ENCODE measurements at regions not wholly inside any gene's neighbourhood (a gene's known extent, or its start where the extent isn't known, plus 50 kb on each side); places are given as distances from the start of the nearest gene placed in this dataset.
"Not testable (repeated sequence)": the region's sequence is repeated elsewhere in the genome, so short reads cannot be mapped to it uniquely, and the experiment has no call there.

DNA sequence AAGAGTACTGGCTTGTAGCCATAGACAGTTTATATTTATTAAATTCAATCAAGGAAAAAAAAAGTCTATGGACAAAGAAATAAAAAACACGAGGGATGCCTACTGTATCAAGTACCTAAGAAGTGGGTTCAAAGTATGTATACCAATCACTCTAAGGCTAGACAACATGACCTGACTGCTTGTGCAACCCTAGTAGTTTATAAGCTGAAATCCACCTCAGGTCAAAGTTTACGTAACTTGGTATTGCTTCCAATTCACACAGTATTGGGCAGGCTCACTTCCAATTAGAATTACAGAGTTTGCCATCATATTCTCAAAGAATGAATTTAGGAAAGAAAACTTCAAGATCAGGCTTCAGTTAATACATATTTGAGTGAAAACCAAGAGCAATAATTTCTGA is 657.8 kb downstream of the DACH1 start:
- no peaks in the 10 kb centered on the region for H3K36me3 ChIP-seq (ENCODE audit: control insufficient read depth, insufficient read depth, low read length)
- no peaks in the 10 kb centered on the region for H3K27me3 ChIP-seq (ENCODE audit: control insufficient read depth, insufficient read depth, low read length)
- no peak overlapping the region for H3K4me3 ChIP-seq (ENCODE audit: low read length)
- no peaks in the 10 kb centered on the region for H3K4me1 ChIP-seq (ENCODE audit: control insufficient read depth, insufficient read depth, low read length)
- no peaks in the 10 kb centered on the region for H3K9me3 ChIP-seq (ENCODE audit: control insufficient read depth, low read length)
- no peak overlapping the region for H3K9ac ChIP-seq (ENCODE audit: low read length)

DNA sequence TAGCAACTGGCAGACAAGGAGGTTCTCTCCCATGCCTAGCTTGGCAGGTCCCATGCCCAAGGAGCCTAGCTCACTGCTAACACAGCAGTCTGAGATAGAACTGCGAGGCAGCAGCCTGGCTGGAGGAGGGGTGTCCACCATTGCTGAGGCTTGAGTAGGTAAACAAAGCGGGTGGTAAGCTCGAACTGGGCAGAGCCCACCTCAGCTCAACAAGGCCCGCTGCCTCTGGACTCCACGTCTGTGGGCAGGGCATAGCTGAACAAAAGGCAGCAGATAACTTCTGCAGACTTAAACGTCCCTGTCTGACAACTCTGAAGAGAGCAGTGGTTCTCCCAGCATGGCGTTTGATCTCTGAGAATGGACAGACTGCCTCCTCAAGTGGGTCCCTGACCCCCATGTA is 682.4 kb downstream of the DACH1 start:
- H3K27me3 ChIP-seq (ENCODE audit: control insufficient read depth, insufficient read depth, low read length); H3K4me3 ChIP-seq (ENCODE audit: low read length); H3K9me3 ChIP-seq (ENCODE audit: control insufficient read depth, low read length); H3K36me3 ChIP-seq (ENCODE audit: control insufficient read depth, insufficient read depth, low read length); H3K9ac ChIP-seq (ENCODE audit: low read length); H3K4me1 ChIP-seq (ENCODE audit: control insufficient read depth, insufficient read depth, low read length): not testable (repeated sequence)

DNA sequence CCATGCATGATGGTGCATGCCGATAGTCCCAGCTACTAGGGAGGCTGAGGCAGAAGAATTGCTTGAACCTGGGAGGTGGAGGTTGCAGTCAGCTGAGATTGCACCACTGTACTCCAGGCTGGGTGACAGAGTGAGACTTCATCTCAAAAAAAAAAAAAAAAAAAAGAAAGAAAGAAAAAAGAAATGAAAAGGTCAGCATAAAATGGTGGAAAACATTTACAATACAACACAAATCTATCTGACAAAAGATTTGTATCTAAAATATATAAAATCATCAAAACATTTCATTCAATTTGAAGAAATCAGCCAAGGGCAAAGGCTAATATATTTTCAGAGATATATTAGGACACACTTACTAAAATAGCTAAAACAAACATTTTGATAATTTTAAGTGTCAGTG is 683.7 kb downstream of the DACH1 start:
- not testable (repeated sequence) for H3K4me1 ChIP-seq (ENCODE audit: control insufficient read depth, insufficient read depth, low read length); H3K9me3 ChIP-seq (ENCODE audit: control insufficient read depth, low read length); H3K4me3 ChIP-seq (ENCODE audit: low read length); H3K27me3 ChIP-seq (ENCODE audit: control insufficient read depth, insufficient read depth, low read length); H3K9ac ChIP-seq (ENCODE audit: low read length); H3K36me3 ChIP-seq (ENCODE audit: control insufficient read depth, insufficient read depth, low read length)

DNA sequence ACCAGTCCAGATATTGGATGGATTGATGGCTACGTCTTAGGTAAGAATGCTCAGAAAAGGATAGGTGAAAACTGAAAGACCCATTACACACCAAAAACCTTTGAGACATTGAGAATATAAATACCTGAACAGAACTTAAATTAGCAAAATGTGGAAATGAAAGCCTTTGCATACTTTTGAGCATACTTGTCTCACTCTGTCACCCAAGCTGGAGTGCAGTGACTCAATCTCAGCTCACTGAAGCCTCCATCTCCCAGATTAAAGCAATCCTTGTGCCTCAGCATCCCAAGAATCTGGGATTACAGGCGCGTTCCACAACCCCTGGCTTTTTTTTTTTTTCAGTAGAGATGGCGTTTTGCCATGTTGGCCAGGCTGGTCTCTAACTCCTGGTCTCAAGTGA is 695.3 kb downstream of the DACH1 start:
- H3K27me3 ChIP-seq (ENCODE audit: control insufficient read depth, insufficient read depth, low read length) = no peaks in the 10 kb centered on the region
- no peaks in the 10 kb centered on the region for H3K4me1 ChIP-seq (ENCODE audit: control insufficient read depth, insufficient read depth, low read length)
- no peaks in the 10 kb centered on the region for H3K36me3 ChIP-seq (ENCODE audit: control insufficient read depth, insufficient read depth, low read length)
- no peaks in the 10 kb centered on the region for H3K9me3 ChIP-seq (ENCODE audit: control insufficient read depth, low read length)
- no peak overlapping the region for H3K4me3 ChIP-seq (ENCODE audit: low read length)
- H3K9ac ChIP-seq (ENCODE audit: low read length) = no peak overlapping the region

DNA sequence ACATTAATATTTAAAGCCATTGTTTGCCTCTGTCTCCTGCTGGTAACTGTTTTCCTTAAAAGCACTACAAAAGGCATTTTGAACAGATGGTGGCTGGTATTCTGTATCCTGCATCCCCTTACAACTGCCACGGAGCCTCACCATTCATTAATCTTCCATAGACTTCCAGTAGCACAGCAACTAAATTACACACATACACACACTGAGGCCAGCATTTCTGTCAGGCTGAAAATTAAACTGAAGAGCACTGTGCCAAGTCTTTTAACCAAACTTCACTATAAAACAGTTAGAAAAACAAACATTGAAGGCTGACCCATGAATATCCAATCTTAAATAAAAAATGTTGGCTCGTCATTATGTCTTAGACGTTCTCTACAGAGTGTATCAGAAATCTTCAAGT is 697.8 kb downstream of the DACH1 start:
- H3K4me1 ChIP-seq (ENCODE audit: control insufficient read depth, insufficient read depth, low read length) = no peaks in the 10 kb centered on the region
- no peaks in the 10 kb centered on the region for H3K9me3 ChIP-seq (ENCODE audit: control insufficient read depth, low read length)
- no peaks in the 10 kb centered on the region for H3K27me3 ChIP-seq (ENCODE audit: control insufficient read depth, insufficient read depth, low read length)
- no peaks in the 10 kb centered on the region for H3K36me3 ChIP-seq (ENCODE audit: control insufficient read depth, insufficient read depth, low read length)
- H3K4me3 ChIP-seq (ENCODE audit: low read length) = no peak overlapping the region
- no peak overlapping the region for H3K9ac ChIP-seq (ENCODE audit: low read length)

DNA sequence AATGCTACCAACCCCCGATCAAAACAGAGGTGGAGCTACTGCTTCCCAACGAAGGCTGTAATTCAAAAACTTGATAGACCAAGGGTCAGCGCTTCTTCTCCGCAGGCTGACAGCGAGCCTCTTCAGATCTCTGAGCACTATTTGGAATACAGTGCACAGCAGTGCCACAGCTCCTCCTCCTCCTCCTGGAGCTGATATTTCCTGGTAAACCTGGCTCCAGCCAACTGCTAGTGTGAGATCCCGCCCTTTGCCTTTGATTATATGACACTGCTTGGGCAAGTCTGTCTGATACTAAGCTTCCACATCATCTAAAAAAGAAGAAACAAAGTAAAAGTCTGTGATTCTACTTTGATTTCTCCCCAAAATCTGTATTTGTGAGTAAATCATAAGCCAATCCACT is 710.5 kb downstream of the DACH1 start:
- no peak overlapping the region for H3K9ac ChIP-seq (ENCODE audit: low read length)
- no peaks in the 10 kb centered on the region for H3K27me3 ChIP-seq (ENCODE audit: control insufficient read depth, insufficient read depth, low read length)
- no peaks in the 10 kb centered on the region for H3K9me3 ChIP-seq (ENCODE audit: control insufficient read depth, low read length)
- no peaks in the 10 kb centered on the region for H3K36me3 ChIP-seq (ENCODE audit: control insufficient read depth, insufficient read depth, low read length)
- no peaks in the 10 kb centered on the region for H3K4me1 ChIP-seq (ENCODE audit: control insufficient read depth, insufficient read depth, low read length)
- H3K4me3 ChIP-seq (ENCODE audit: low read length) = no peak overlapping the region

DNA sequence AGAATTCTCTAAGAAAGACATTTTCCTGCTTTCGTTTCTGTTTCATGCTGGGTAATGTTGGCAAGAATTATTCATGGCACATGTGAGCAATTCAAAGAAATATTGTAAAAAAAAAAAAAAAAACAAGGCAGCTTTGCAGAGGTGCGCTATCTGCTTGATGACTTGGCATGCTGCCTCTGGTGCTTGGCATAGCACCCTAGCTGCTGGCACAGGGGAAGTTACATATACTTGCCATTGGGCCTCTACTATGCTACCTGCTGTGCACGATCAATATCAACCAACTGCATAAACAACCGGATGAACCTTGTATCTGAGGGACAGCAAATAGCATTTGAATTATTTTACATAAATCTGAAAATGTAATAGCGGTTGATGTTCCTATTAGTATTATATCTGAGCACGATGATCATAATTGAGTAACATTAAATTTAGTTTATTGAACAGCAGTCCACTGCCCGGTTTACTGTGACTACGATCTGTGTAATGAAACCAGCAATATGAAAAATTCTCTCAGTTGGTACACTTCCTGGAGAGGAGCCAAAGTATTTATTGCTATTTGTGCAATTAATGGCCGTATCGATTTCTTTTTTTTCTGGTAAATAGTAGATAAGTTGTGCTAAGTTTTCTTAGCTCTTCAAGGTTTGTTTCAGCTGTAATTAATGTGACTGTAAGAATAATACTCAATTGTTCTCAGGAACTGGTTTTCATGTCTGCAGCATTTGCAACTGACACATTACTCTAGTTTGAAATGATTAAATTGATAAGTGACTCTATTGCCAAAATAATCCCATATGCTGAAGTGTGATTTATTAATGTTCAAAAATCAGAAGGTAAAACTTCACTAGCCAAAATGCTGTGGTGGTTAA is 717.3 kb downstream of the DACH1 start:
- Histone ChIP-seq H3K9me3 (ENCODE audit: control insufficient read depth, low read length) (no peaks in the 10 kb centered on the region), H3K4me1 (ENCODE audit: control insufficient read depth, insufficient read depth, low read length) (no peaks in the 10 kb centered on the region), H3K27me3 (ENCODE audit: control insufficient read depth, insufficient read depth, low read length) (no peaks in the 10 kb centered on the region), H3K4me3 (ENCODE audit: low read length) (no peak overlapping the region), H3K36me3 (ENCODE audit: control insufficient read depth, insufficient read depth, low read length) (no peaks in the 10 kb centered on the region), H3K9ac (ENCODE audit: low read length) (no peak overlapping the region)

DNA sequence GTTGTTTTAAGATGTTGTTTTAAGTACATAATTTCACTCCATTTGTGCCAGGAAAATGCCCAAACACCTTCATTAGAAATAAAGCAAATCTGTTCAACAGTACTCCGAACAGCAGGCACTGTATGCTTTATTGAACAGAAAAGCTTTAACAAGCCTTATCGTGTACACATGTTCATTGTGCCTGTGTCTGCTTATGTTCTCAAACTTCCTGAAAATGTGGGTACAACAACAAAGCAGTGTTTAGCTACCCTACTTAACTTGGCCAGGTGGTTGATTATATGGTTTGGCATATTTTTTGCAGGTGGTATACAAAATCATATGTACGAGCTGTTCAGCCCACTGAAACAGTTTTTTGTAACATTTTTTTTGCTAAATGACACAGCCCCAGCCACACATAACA is 718.0 kb downstream of the DACH1 start:
- Histone ChIP-seq H3K27me3 (ENCODE audit: control insufficient read depth, insufficient read depth, low read length) (no peaks in the 10 kb centered on the region), H3K4me1 (ENCODE audit: control insufficient read depth, insufficient read depth, low read length) (no peaks in the 10 kb centered on the region)

DNA sequence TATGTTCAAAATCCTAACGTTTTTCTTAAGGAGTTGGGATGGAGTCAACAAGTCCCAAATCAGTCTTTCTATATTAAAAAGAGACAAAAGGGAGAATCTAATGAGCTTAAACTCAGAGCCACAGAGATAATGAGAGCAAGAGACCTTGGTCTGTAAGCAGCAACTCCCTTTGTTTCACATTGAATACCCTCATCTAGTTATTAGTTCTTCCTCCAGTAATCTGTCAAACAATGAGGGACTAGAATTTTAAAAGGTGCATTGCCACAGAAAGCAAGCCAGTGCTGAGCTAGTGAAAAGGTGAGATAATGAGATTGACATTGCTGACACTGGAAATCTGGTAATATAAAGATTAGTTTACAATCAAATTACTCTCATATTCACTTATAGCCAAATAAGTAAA is 718.6 kb downstream of the DACH1 start:
- Histone ChIP-seq H3K4me3 (ENCODE audit: low read length) (no peak overlapping the region), H3K36me3 (ENCODE audit: control insufficient read depth, insufficient read depth, low read length) (no peaks in the 10 kb centered on the region), H3K9me3 (ENCODE audit: control insufficient read depth, low read length) (no peaks in the 10 kb centered on the region), H3K9ac (ENCODE audit: low read length) (no peak overlapping the region), H3K4me1 (ENCODE audit: control insufficient read depth, insufficient read depth, low read length) (no peaks in the 10 kb centered on the region), H3K27me3 (ENCODE audit: control insufficient read depth, insufficient read depth, low read length) (no peaks in the 10 kb centered on the region)

More for the DNA sequence above, 718.0 kb downstream of the DACH1 start:
- H3K9ac ChIP-seq (ENCODE audit: low read length) = no peak overlapping the region
- H3K9me3 ChIP-seq (ENCODE audit: control insufficient read depth, low read length) = no peaks in the 10 kb centered on the region
- no peak overlapping the region for H3K4me3 ChIP-seq (ENCODE audit: low read length)
- no peaks in the 10 kb centered on the region for H3K36me3 ChIP-seq (ENCODE audit: control insufficient read depth, insufficient read depth, low read length)

DNA sequence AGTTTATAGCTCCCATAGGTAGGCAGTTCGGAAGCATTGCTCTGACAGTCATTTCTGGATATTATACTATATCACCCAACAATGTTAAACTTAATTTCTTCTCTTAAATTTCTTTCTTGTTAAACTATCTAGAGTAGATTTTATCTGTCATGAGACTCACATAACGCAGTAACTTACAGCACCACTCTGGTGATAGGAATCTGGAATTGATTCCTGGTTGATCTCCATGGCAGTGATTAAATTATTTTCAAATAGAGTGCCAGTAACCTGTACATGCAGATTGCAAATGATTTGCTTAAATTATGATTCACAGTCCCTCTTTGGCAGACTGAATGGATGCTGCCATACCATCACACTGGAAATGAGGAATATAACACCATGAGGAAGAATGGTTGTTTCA is 722.1 kb downstream of the DACH1 start:
- no peaks in the 10 kb centered on the region for H3K4me1 ChIP-seq (ENCODE audit: control insufficient read depth, insufficient read depth, low read length)
- no peak overlapping the region for H3K4me3 ChIP-seq (ENCODE audit: low read length)
- no peak overlapping the region for H3K9ac ChIP-seq (ENCODE audit: low read length)

DNA sequence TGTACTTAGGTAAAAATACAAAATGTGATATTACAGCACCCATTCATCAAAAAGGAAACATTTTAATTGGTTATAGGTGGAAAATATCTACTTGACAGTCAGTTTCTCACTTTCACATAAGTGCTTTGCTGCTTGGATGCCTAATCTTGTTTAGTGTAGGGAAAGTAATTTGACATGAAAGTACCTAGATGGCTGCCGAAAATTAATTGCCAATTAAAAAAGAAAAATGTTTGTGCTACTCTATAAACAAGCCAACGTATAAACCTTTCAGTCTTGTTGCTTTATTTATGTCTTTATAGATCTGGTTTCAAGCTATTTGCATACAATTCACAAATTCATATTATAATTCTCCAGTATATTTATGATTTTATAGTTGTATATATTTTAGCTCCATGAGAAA is 729.9 kb downstream of the DACH1 start:
- no peaks in the 10 kb centered on the region for H3K4me1 ChIP-seq (ENCODE audit: control insufficient read depth, insufficient read depth, low read length)
- H3K36me3 ChIP-seq (ENCODE audit: control insufficient read depth, insufficient read depth, low read length) = no peaks in the 10 kb centered on the region
- no peaks in the 10 kb centered on the region for H3K9me3 ChIP-seq (ENCODE audit: control insufficient read depth, low read length)
- H3K27me3 ChIP-seq (ENCODE audit: control insufficient read depth, insufficient read depth, low read length) = no peaks in the 10 kb centered on the region
- no peak overlapping the region for H3K4me3 ChIP-seq (ENCODE audit: low read length)
- H3K9ac ChIP-seq (ENCODE audit: low read length) = no peak overlapping the region

More for the DNA sequence above, 722.1 kb downstream of the DACH1 start:
- Histone ChIP-seq H3K36me3 (ENCODE audit: control insufficient read depth, insufficient read depth, low read length) (no peaks in the 10 kb centered on the region), H3K9me3 (ENCODE audit: control insufficient read depth, low read length) (no peaks in the 10 kb centered on the region), H3K27me3 (ENCODE audit: control insufficient read depth, insufficient read depth, low read length) (no peaks in the 10 kb centered on the region)

DNA sequence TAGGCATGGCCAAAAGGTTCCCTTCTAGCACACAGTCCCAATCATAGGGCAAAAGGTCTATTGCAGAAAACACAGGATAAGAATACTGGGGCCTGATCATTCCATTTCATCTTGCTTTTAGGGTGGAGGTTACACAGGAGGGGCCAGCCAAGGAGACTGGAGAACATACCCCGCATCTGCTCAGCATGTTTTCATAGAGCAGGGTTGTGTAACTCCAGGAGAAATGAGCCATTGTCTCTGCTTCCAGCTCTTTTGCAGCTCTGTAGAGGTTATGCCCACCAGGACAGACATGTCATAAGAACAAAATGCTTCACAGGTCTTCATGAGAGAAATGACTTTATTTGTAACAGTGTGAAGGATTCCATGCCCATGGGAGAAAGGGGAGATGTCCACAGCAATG is 742.8 kb downstream of the DACH1 start:
- no peak overlapping the region for H3K9ac ChIP-seq (ENCODE audit: low read length)
- no peaks in the 10 kb centered on the region for H3K9me3 ChIP-seq (ENCODE audit: control insufficient read depth, low read length)
- H3K4me3 ChIP-seq (ENCODE audit: low read length) = no peak overlapping the region
- no peaks in the 10 kb centered on the region for H3K27me3 ChIP-seq (ENCODE audit: control insufficient read depth, insufficient read depth, low read length)
- no peaks in the 10 kb centered on the region for H3K4me1 ChIP-seq (ENCODE audit: control insufficient read depth, insufficient read depth, low read length)
- H3K36me3 ChIP-seq (ENCODE audit: control insufficient read depth, insufficient read depth, low read length) = no peaks in the 10 kb centered on the region

Data from mucosa of stomach (tissue), 1 donor.